ENCODE measurements at regions not wholly inside any gene's neighbourhood (a gene's known extent, or its start where the extent isn't known, plus 50 kb on each side); places are given as distances from the start of the nearest gene placed in this dataset.

DNA sequence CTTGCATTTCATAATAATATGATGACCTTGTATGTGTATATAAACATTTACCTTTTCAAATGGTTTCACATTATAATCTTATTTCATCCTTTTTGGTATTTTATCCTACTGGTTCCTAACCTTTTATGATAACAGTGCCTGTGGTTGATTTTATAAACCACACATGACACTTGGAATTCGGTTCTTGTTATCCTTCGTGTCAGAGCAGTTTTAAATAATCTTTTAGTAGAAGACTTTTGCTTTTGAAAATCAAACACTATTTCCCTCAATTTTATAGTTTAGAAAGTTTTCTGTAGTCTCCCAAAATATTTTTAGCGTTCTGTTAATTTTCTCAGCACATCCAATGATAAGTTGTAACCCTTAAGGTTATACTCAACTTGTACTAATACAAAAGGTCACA, 676.8 kb downstream of the RAPGEF2 start:
- Histone ChIP-seq H3K36me3 (replicated peaks; ENCODE audit: insufficient read depth, low read length) (no peaks in the 10 kb centered on the region), H3K9me2 (replicated peaks; ENCODE audit: insufficient read depth, low read length) (no peaks in the 10 kb centered on the region), H3K9me3 (replicated peaks; ENCODE audit: insufficient read depth, low read length) (no peaks in the 10 kb centered on the region), H3K79me2 (ENCODE audit: low read length) (no peaks in the 10 kb centered on the region), H2AFZ (ENCODE audit: low read length) (no peak overlapping the region), H3K4me3 (ENCODE audit: low read length) (no peak overlapping the region), H4K20me1 (ENCODE audit: insufficient read depth, low read length) (no peaks in the 10 kb centered on the region), H3K27ac (ENCODE audit: low read length) (no peak overlapping the region), H3K4me1 (ENCODE audit: low read length) (no peaks in the 10 kb centered on the region), H3K9ac (ENCODE audit: low read length) (no peak overlapping the region), H3K4me2 (ENCODE audit: low read depth, low read length) (no peak overlapping the region), H3F3A (ENCODE audit: insufficient read depth, low read length) (no peaks in the 10 kb centered on the region), H3K27me3 (replicated peaks; ENCODE audit: insufficient read depth, low read length) (no peaks in the 10 kb centered on the region)
- DNase-seq: no peak
- no peak for TF ChIP-seq EZH2 (optimal IDR thresholded peaks at IDR 0.05; ENCODE audit: low read depth, low read length)
- TF ChIP-seq, protein P1, sequence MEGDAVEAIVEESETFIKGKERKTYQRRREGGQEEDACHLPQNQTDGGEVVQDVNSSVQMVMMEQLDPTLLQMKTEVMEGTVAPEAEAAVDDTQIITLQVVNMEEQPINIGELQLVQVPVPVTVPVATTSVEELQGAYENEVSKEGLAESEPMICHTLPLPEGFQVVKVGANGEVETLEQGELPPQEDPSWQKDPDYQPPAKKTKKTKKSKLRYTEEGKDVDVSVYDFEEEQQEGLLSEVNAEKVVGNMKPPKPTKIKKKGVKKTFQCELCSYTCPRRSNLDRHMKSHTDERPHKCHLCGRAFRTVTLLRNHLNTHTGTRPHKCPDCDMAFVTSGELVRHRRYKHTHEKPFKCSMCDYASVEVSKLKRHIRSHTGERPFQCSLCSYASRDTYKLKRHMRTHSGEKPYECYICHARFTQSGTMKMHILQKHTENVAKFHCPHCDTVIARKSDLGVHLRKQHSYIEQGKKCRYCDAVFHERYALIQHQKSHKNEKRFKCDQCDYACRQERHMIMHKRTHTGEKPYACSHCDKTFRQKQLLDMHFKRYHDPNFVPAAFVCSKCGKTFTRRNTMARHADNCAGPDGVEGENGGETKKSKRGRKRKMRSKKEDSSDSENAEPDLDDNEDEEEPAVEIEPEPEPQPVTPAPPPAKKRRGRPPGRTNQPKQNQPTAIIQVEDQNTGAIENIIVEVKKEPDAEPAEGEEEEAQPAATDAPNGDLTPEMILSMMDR (IDR thresholded peaks at IDR 0.05; ENCODE audit: low read length): no peak
- TF ChIP-seq EZH2phosphoT487 (IDR thresholded peaks at IDR 0.05; ENCODE audit: low read length): no peak

DNA sequence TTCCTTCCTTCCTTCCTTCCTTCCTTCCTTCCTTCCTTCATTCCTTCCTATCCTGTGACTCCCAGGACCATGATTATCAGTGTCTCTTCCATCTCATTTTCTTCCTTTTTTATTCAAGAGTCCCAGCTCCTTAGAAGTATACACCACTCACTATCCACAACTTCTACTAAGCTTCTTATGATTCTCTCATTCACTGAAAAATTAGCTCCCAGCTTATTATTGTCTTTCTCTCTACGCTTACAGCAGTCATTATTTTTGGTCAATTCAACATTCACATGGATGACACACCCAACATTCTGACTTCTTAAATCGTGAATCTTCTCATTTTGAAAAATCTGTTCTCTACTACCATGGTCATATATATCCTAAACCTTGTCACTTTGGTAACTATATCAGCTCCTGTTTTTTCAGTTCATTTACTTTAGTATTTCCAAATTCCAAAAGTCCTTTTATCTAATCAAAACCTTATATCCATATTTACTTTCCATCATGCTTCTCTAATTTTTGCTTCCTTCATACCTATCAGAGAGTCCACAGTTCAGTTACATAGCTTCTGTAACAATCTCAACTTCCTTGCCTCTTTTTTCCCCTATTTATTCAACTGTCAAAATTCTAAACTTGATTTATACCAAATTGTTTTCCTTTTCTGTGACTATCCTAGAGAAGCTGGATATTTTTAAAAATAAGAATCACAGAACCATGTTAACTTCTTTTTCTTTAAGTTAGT, 677.5 kb downstream of the RAPGEF2 start:
- H3K4me2 ChIP-seq (ENCODE audit: low read depth, low read length): no peak overlapping the region
- no peak overlapping the region for H3K4me3 ChIP-seq (ENCODE audit: low read length)
- H3K9ac ChIP-seq (ENCODE audit: low read length): no peak overlapping the region
- no peaks in the 10 kb centered on the region for H3F3A ChIP-seq (ENCODE audit: insufficient read depth, low read length)
- H3K27ac ChIP-seq (ENCODE audit: low read length): no peak overlapping the region
- TF ChIP-seq EZH2 (optimal IDR thresholded peaks at IDR 0.05; ENCODE audit: low read depth, low read length) (no peak), EZH2phosphoT487 (IDR thresholded peaks at IDR 0.05; ENCODE audit: low read length) (no peak)
- TF ChIP-seq, protein P1 (IDR thresholded peaks at IDR 0.05; ENCODE audit: low read length): no peak
- H3K79me2 ChIP-seq (ENCODE audit: low read length): no peaks in the 10 kb centered on the region
- H3K9me2 ChIP-seq (replicated peaks; ENCODE audit: insufficient read depth, low read length): no peaks in the 10 kb centered on the region
- no peaks in the 10 kb centered on the region for H3K36me3 ChIP-seq (replicated peaks; ENCODE audit: insufficient read depth, low read length)
- H3K27me3 ChIP-seq (replicated peaks; ENCODE audit: insufficient read depth, low read length): no peaks in the 10 kb centered on the region
- no peak for DNase-seq
- no peaks in the 10 kb centered on the region for H3K9me3 ChIP-seq (replicated peaks; ENCODE audit: insufficient read depth, low read length)
- H3K4me1 ChIP-seq (ENCODE audit: low read length): no peaks in the 10 kb centered on the region
- no peak overlapping the region for H2AFZ ChIP-seq (ENCODE audit: low read length)
- H4K20me1 ChIP-seq (ENCODE audit: insufficient read depth, low read length): no peaks in the 10 kb centered on the region

DNA sequence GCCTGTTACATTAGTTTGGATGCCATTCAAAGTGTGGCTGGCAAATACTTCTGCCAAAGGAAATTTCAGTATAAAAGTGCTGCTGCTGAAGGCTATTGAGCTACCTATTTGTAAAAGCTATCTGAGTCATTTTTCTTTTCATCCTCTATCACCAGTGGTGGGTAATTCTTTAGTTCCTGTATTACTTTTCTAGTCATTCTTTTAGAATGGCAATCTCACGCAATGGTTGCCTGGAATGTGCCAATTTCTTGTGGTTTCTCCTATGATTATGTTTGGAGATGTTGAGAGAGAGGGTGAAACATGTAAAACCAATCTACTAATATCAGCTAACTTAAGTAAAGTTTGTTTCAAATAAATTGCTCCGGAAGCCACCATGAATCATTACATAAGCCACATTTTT, 685.0 kb downstream of the RAPGEF2 start:
- TF ChIP-seq, protein P1 (IDR thresholded peaks at IDR 0.05; ENCODE audit: low read length): no peak
- TF ChIP-seq EZH2phosphoT487 (IDR thresholded peaks at IDR 0.05; ENCODE audit: low read length): no peak
- no peak for TF ChIP-seq EZH2 (optimal IDR thresholded peaks at IDR 0.05; ENCODE audit: low read depth, low read length)
- Histone ChIP-seq H3K27me3 (replicated peaks; ENCODE audit: insufficient read depth, low read length) (no peaks in the 10 kb centered on the region), H2AFZ (ENCODE audit: low read length) (no peak overlapping the region)

More for the DNA sequence above, 685.0 kb downstream of the RAPGEF2 start:
- Histone ChIP-seq H3K9me3 (replicated peaks; ENCODE audit: insufficient read depth, low read length) (no peaks in the 10 kb centered on the region), H3K9me2 (replicated peaks; ENCODE audit: insufficient read depth, low read length) (no peaks in the 10 kb centered on the region), H4K20me1 (ENCODE audit: insufficient read depth, low read length) (no peaks in the 10 kb centered on the region), H3K4me3 (ENCODE audit: low read length) (no peak overlapping the region), H3K9ac (ENCODE audit: low read length) (no peak overlapping the region), H3K36me3 (replicated peaks; ENCODE audit: insufficient read depth, low read length) (no peaks in the 10 kb centered on the region), H3K4me1 (ENCODE audit: low read length) (no peaks in the 10 kb centered on the region), H3K4me2 (ENCODE audit: low read depth, low read length) (no peak overlapping the region), H3F3A (ENCODE audit: insufficient read depth, low read length) (no peaks in the 10 kb centered on the region), H3K27ac (ENCODE audit: low read length) (no peak overlapping the region), H3K79me2 (ENCODE audit: low read length) (no peaks in the 10 kb centered on the region)
- DNase-seq: no peak

All from MM.1S (cell line).